ENCODE measurements at regions not wholly inside any gene's neighbourhood (a gene's known extent, or its start where the extent isn't known, plus 50 kb on each side); places are given as distances from the start of the nearest gene placed in this dataset.
"Not testable (repeated sequence)": the region's sequence is repeated elsewhere in the genome, so short reads cannot be mapped to it uniquely, and the experiment has no call there.

DNA sequence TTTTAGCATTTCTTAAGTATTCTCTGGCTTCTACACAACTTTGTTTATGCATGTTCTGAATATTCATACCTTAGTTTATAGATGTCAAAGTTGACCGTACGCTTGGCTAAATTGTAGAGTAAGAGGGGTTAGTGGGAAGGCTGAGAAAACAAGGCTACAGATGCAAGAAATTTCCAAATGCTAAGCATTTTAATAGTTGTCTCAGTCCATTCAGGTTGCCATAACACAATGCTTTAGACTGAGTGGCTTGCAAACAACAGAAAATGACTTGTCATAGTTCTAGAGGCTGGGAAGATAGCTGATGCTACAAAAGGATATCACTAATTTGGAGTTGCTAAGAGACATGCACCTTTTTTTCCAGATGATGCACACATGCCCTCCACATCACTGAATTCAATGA, 53.0 kb upstream of the C1QTNF3 start:
- not testable (repeated sequence) for DNase-seq (ENCODE audit: low read depth)

DNA sequence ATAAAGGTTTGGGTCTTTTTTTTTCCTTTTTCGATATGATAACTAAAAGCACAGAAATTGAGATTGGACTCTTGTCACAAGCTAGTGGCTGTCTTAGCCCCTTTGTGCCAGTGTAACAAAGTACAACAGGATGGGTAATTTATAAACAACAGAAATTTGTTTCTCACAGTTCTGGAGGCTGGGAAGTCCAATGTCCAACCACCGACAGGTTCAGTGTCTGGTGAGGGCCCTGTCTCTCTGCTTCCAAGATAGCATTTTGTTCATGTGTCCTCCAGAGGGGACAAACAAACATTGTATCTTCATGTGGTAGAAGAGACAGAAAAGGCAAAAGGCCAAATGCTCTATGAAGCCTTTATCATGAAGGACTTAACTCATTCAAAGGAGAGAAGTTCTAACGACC, 56.9 kb upstream of the C1QTNF3 start:
- not testable (repeated sequence) for DNase-seq (ENCODE audit: low read depth)

GRCh38 chr5:34101567-34101966, 58.6 kb upstream of the C1QTNF3 start:
- not testable (repeated sequence) for DNase-seq (ENCODE audit: low read depth)

DNA sequence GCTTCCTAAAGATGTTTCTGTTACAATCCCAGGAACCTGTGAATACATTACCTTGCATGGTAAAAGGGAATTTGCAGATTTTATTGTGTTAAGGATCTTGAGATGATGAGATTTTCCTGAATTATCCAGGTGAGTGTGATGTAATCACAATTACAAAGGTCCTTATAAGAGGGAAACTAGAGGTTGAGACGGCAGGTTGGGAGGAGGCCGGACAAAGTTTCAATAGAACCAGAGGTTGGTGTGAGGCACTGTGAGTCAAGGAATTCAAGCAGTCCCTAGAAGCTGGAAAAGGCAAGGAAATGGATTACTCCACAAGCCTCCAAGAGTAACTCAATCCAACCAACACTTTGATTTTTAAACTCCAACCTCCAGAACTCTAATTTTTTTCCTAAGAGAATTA, 65.9 kb upstream of the C1QTNF3 start:
- not testable (repeated sequence) for DNase-seq (ENCODE audit: low read depth)

DNA sequence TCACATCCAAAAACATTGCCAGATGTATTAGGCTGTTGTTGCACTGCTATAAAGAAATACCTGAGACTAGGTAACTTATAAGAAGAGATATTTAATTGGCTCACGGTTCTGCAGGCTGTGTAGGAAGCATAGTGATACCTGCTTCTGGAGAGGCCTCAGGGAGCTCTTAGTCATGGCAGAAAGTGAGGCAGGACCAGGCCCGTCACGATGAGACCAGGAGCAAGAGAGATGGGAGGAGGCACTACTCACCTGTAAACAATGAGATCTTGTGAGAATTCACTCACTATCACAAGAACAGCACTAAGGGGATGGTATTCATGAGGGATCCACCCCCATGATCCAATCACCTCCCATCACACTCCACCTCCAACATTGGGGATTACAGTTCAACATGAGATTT, 81.3 kb upstream of the C1QTNF3 start:
- not testable (repeated sequence) for DNase-seq (ENCODE audit: low read depth)

DNA sequence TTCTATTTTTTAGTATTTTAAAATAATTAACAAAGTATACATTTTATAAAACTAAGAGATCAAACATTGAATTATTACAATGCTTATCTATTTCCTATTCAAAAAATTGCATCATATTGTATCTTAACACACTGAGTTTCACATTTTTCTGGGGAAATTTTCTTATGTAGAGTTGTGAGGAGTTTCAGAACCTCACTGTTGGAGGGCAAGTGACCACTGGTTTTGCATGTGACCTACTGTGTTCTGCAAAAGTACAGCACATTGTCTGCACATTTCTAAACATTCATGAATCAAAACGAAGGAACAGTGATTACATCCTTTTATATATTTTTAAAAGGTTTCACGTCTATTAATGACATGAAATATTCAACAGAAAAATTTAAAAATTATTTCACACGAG, 82.3 kb upstream of the C1QTNF3 start:
- DNase-seq (ENCODE audit: low read depth) = not testable (repeated sequence)

GRCh38 chr5:34126741-34127140, 83.7 kb upstream of the C1QTNF3 start:
- not testable (repeated sequence) for DNase-seq (ENCODE audit: low read depth)

GRCh38 chr5:34127818-34128217, 84.8 kb upstream of the C1QTNF3 start:
- not testable (repeated sequence) for DNase-seq (ENCODE audit: low read depth)

- not testable (repeated sequence) for DNase-seq (ENCODE audit: low read depth)
These were observed 85.9 kb upstream of the C1QTNF3 start for GRCh38 chr5:34128890-34129289.

DNA sequence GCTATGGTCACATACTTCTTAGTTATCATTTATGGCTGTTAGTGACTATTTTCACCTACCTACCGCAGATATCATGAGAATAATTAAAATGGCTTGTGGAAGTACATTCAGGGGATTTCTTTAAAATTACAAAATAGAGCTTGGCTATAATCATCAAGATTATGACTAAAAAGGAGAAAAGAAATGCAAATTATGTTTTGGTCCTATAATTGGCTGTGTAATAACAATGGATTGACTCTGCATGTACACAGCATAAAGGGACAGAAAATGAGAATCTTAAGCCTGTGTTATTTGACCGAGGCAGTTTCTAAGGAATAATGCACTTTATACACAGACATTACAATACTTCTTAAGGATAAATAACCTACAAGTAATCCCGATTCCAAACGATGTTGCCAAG, 112.0 kb upstream of the C1QTNF3 start:
- not testable (repeated sequence) for DNase-seq (ENCODE audit: low read depth)

DNA sequence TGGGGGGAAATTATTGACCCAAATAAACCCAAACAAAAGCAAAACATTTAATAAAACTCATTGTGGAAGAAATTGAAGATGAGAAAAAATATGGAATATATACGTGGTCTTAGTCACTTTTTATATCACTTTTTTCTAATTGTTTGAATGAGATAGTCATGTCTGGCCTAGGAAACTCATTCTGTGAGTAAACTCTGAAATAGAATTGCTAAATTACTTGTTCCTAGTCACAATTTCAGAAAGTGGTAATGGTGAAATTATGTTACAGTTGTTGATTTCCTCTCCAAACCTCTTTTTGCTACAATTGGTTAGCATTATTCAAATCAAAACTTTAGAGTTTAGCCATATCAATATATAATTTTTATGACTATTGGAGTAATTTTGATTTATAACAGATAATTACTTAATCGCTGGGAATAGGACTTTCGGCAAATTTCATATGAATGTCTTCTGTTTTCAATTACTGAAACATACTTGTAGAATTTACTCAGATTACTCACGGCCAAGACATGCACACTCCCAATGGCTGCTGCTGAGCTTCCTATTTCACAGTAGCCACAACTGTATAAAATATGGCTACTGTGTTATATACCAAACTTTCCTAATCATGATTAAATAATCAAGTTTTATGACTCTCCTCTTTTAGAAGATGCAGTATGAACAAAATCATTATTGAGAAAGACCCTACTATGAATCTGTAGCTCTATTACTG, 113.8 kb upstream of the C1QTNF3 start:
- DNase-seq (ENCODE audit: low read depth) = not testable (repeated sequence)

- not testable (repeated sequence) for DNase-seq (ENCODE audit: low read depth)
These were observed 117.9 kb upstream of the C1QTNF3 start for GRCh38 chr5:34160904-34161303.

- DNase-seq (ENCODE audit: low read depth) = not testable (repeated sequence)
These were observed 128.4 kb upstream of the C1QTNF3 start for GRCh38 chr5:34171398-34171797.

GRCh38 chr5:34179453-34180190, 136.6 kb upstream of the C1QTNF3 start:
- DNase-seq (ENCODE audit: low read depth) = not testable (repeated sequence)

- DNase-seq (ENCODE audit: low read depth) = not testable (repeated sequence)
These were observed 137.2 kb upstream of the C1QTNF3 start for GRCh38 chr5:34180225-34180624.

- not testable (repeated sequence) for DNase-seq (ENCODE audit: low read depth)
These were observed 138.1 kb upstream of the C1QTNF3 start for GRCh38 chr5:34180940-34181614.

GRCh38 chr5:34185005-34185404, 142.0 kb upstream of the C1QTNF3 start:
- DNase-seq (ENCODE audit: low read depth) = not testable (repeated sequence)

GRCh38 chr5:34185572-34185971, 142.6 kb upstream of the C1QTNF3 start:
- not testable (repeated sequence) for DNase-seq (ENCODE audit: low read depth)

DNA sequence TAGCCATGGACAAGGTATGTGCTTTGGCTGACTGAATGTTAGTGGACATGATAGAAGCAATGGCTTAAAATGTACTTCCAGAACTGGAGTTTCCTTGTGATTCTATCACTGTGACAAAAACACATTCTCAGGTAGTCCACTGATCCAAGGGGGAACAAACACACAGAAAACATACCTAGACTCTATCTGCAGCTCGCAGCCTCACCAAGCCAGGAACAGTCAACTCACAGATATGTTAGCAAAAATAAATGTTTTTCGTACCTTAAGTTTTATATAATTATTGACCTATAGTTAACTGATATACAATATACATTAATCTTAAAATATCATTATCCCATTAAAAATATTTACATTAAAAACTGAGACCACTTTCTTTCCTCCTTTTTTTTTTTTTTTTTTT, 143.1 kb upstream of the C1QTNF3 start:
- DNase-seq (ENCODE audit: low read depth) = not testable (repeated sequence)

DNA sequence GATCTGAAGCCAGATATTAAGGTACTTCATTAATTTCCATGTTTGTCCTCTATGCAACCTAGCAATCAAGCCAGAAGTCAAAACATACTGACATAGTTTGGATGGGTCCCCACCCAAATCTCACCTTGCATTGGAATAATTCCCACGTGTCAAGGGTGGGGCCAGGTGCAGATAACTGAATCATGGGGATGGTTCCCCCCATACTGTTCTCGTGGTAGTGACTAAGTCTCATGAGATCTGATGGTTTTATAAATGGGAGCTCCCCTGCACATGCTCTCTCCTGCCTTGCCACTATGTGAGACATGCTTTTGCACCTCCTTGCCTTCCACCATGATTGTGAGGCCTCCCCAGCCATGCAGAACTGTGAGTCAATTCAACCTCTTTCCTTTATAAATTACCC, 143.9 kb upstream of the C1QTNF3 start:
- not testable (repeated sequence) for DNase-seq (ENCODE audit: low read depth)

- DNase-seq (ENCODE audit: low read depth) = not testable (repeated sequence)
These were observed 144.4 kb upstream of the C1QTNF3 start for GRCh38 chr5:34187441-34187840.

GRCh38 chr5:34188001-34188822, 145.2 kb upstream of the C1QTNF3 start:
- not testable (repeated sequence) for DNase-seq (ENCODE audit: low read depth)

Measured in T follicular helper cell (primary cell).